Epithelial cell of esophagus (primary cell): ENCODE measurements at regions not wholly inside any gene's neighbourhood (a gene's known extent, or its start where the extent isn't known, plus 50 kb on each side); places are given as distances from the start of the nearest gene placed in this dataset.

Source experiments
- DNase-seq: peaks from one replicate; pipeline ENCODE4 v3.0.0; 2010; ENCODE audit warnings: low read depth
- H3K4me3 ChIP-seq: 2 replicates; pipeline ENCODE4 v1.5.1; 2011; ENCODE audit warnings: mild to moderate bottlenecking, low read length, control low read depth
- CTCF ChIP-seq: IDR thresholded peaks from 2 replicates; pipeline ENCODE4 v1.5.1; 2011; ENCODE audit warnings: low read depth, mild to moderate bottlenecking, low read length, control low read depth, inconsistent platforms; ENCODE audit not compliant: insufficient read depth; ENCODE audit errors: missing control alignments

GRCh38 chr5:143472576-143472975, 69.1 kb upstream of the NR3C1 start:
- DNase-seq, result no peak
- TF ChIP-seq CTCF, result no peak
- H3K4me3 ChIP-seq, result no peak overlapping the region

- no peak overlapping the region for H3K4me3 ChIP-seq
- no peak for DNase-seq
- no peak for TF ChIP-seq CTCF
Observed at GRCh38 chr5:143471666-143472464, 68.4 kb upstream of the NR3C1 start.

GRCh38 chr5:143471041-143471509, 67.6 kb upstream of the NR3C1 start:
- no peak for TF ChIP-seq CTCF
- DNase-seq, result peak; percentile 57
- no peak overlapping the region for H3K4me3 ChIP-seq

GRCh38 chr5:143470120-143470519, 66.6 kb upstream of the NR3C1 start:
- no peak for TF ChIP-seq CTCF
- no peak overlapping the region for H3K4me3 ChIP-seq
- no peak for DNase-seq

GRCh38 chr5:143469125-143469524, 65.6 kb upstream of the NR3C1 start:
- H3K4me3 ChIP-seq, result no peak overlapping the region
- DNase-seq, result no peak
- no peak for TF ChIP-seq CTCF

- H3K4me3 ChIP-seq, result no peak overlapping the region
- no peak for TF ChIP-seq CTCF
- no peak for DNase-seq
Observed at GRCh38 chr5:143466632-143467031, 63.1 kb upstream of the NR3C1 start.
